Testis (tissue), 2 donors: ENCODE measurements at regions not wholly inside any gene's neighbourhood (a gene's known extent, or its start where the extent isn't known, plus 50 kb on each side); places are given as distances from the start of the nearest gene placed in this dataset.

Source experiments
- CTCF ChIP-seq, 3 experiments: fragments of 450-650 bp in 2 of 3; fragments of 200-600 bp in 1 of 3; sonication (generic) in 1 of 3; IDR thresholded peaks; one replicate each; pipeline ENCODE4 v1.5.1; 2016 to 2019; ENCODE audit warnings: antibody characterized with exemption in 3 of 3, mild to moderate bottlenecking in 2 of 3, moderate library complexity in 1 of 3
- POLR2A ChIP-seq: fragments of 450-650 bp; IDR thresholded peaks from one replicate; pipeline ENCODE4 v1.6.1; 2017; ENCODE audit warnings: antibody characterized with exemption, mild to moderate bottlenecking, moderate library complexity

- TF ChIP-seq CTCF (IDR thresholded peaks at IDR 0.05) (no peak), POLR2A (no peak)
Observed at GRCh38 chr20:50381771-50382593, 128.2 kb upstream of the PTPN1 start.
